GM23338 (cell line): ENCODE measurements at regions not wholly inside any gene's neighbourhood (a gene's known extent, or its start where the extent isn't known, plus 50 kb on each side); places are given as distances from the start of the nearest gene placed in this dataset.

ENCODE experiments used
- CREB1 ChIP-seq: fragments of 250-450 bp; sonication (Bioruptor Pico); IDR thresholded peaks from 2 replicates; pipeline ENCODE4 v1.5.0; 2020; ENCODE audit warnings: low read depth, mild to moderate bottlenecking, moderate library complexity
- CTCF ChIP-seq, 2 experiments: fragments of 200-600 bp in 1 of 2; sonication (generic) in 1 of 2; conservative IDR thresholded peaks; 2 replicates each; pipeline versions ENCODE4 v1.5.1 to v1.6.1; 2016 to 2017; ENCODE audit warnings: antibody characterized with exemption in 2 of 2, low read depth in 2 of 2, mild to moderate bottlenecking in 2 of 2, moderate library complexity in 1 of 2
- EZH2 ChIP-seq: fragments of 200-600 bp; sonication (generic); IDR thresholded peaks from one replicate; pipeline ENCODE4 v1.8.0; 2017; ENCODE audit warnings: antibody characterized with exemption, mild to moderate bottlenecking, low read depth; ENCODE audit not compliant: unreplicated experiment
- EZH2phosphoT487 ChIP-seq: fragments of 200-600 bp; sonication (generic); IDR thresholded peaks from one replicate; pipeline ENCODE4 v1.8.1; 2018; ENCODE audit warnings: antibody characterized with exemption; ENCODE audit not compliant: unreplicated experiment
- JUNB ChIP-seq: IDR thresholded peaks from one replicate; pipeline ENCODE4 v1.6.1; 2016; ENCODE audit warnings: antibody characterized with exemption; ENCODE audit not compliant: unreplicated experiment

GRCh38 chr3:188047536-188047935 is 106.4 kb upstream of the LPP start:
- TF ChIP-seq JUNB (no peak), CREB1 (CRISPR knock-in tag) (no peak), EZH2 (no peak), EZH2phosphoT487 (no peak), CTCF (conservative IDR thresholded peaks at IDR 0.05; ENCODE audit: low read depth in 2 of 2) (no peak)
